Stimulated activated naive B cell treated with anti-CD40 and anti-IgM and Interleukin-4, amounts not matched to agents 10 μg/mL and 1 μg/mL and 100 μg/mL, for 72 hours (primary cell): ENCODE measurements at regions not wholly inside any gene's neighbourhood (a gene's known extent, or its start where the extent isn't known, plus 50 kb on each side); places are given as distances from the start of the nearest gene placed in this dataset.

Experiments used
- ATAC-seq, 2 donors: fragments of 150-1000 bp; cut with Tn5 transposase; replicated peaks; 2 replicates each; pipeline ENCODE4 v1.10.0; 2021; ENCODE audit warnings: moderate library complexity in 1 of 2
- DNase-seq: peaks from one replicate; pipeline ENCODE4 v3.0.0; 2021
- H3K27ac Mint-ChIP-seq: one replicate; pipeline ENCODE4 v1.8.0; 2022; ENCODE audit warnings: mild to moderate bottlenecking, mixed read lengths
- H3K27me3 Mint-ChIP-seq, 2 donors: one replicate each; pipeline ENCODE4 v1.8.0; 2022; ENCODE audit warnings: mixed read lengths in 2 of 2
- H3K36me3 Mint-ChIP-seq, 2 donors: one replicate each; pipeline ENCODE4 v1.8.0; 2022; ENCODE audit warnings: mixed read lengths in 2 of 2, mild to moderate bottlenecking in 1 of 2
- H3K4me1 Mint-ChIP-seq, 2 donors: one replicate each; pipeline ENCODE4 v1.8.0; 2022; ENCODE audit warnings: mixed read lengths in 2 of 2, mild to moderate bottlenecking in 1 of 2
- H3K4me3 Mint-ChIP-seq, 2 donors: one replicate each; pipeline ENCODE4 v1.8.0; 2022; ENCODE audit warnings: mild to moderate bottlenecking in 2 of 2, mixed read lengths in 2 of 2, moderate library complexity in 1 of 2
- H3K9me3 Mint-ChIP-seq, 2 donors: one replicate each; pipeline ENCODE4 v1.8.0; 2022; ENCODE audit warnings: mixed read lengths in 2 of 2, mild to moderate bottlenecking in 1 of 2

DNA sequence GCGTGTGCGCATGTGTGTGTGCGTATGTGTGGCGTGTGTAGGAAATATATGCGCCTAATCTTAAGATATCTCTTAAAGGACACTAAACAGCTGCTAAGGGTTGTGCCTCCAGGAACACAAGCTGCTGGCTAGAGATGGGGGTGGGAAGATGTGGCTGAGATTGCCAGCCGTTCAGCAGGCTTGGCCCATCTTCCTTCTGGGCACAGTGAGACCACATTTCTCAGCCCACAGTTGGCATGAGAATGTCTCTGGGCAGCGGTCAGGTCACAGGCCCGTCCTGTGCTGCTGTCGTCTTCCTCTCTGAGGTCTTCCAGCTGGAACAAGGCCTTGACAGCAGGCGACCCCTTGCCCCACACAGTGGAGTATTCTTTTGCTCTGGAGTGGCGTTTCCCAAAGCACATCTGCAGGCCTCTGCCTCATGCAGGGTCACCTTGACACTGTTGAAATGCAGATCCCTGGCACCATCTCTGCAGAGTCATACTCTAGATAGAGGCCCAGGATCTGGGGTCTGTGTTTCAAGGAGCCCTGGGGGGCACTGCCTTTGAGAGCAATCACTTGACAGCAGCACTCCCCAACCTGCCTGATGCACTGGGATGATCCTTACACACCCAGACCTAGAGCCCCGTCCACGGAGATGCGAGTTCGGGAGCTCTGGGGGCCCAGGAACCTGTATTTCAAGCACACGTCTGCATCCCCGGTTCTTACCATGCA is 335.5 kb upstream of the SFSWAP start:
- Mint-ChIP-seq H3K9me3 (no peaks in the 10 kb centered on the region), H3K4me1 (no peaks in the 10 kb centered on the region), H3K27ac (no peak overlapping the region), H3K27me3 (peaks cover 0 to under 1% of the 10 kb centered on the region in 2 donors), H3K4me3 (no peak overlapping the region), H3K36me3 (no peaks in the 10 kb centered on the region)
- DNase-seq (no peak), ATAC-seq (no peak)

DNA sequence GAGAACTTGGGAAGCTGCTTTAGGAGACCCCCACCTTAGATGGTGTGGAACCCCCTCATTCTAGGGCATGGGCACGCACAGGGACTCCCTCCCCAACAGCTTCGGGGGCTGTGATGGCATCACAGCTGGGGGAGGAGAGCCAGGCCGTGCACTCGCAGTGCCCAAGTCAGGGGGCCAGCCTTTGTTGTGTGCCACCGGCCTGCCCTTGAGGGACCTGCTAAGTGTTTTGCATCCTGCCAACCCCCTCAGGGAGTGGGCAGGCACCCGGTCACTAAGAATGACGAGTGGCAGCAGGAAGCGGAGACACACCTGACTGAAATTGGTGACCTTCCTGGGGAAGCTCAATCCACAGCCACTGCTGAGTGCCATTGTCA is 334.9 kb upstream of the SFSWAP start:
- no peak overlapping the region for H3K4me3 Mint-ChIP-seq
- no peak overlapping the region for H3K27ac Mint-ChIP-seq
- H3K27me3 Mint-ChIP-seq = peaks cover 0 to 6% of the 10 kb centered on the region in 2 donors
- no peaks in the 10 kb centered on the region for H3K4me1 Mint-ChIP-seq
- ATAC-seq = no peak
- H3K36me3 Mint-ChIP-seq = no peaks in the 10 kb centered on the region
- no peaks in the 10 kb centered on the region for H3K9me3 Mint-ChIP-seq
- DNase-seq = no peak

- no peaks in the 10 kb centered on the region for H3K9me3 Mint-ChIP-seq
- H3K27ac Mint-ChIP-seq = no peak overlapping the region
- no peak for ATAC-seq
- H3K4me3 Mint-ChIP-seq = no peak overlapping the region
- no peaks in the 10 kb centered on the region for H3K36me3 Mint-ChIP-seq
- peaks cover 3 to 16% of the 10 kb centered on the region in 2 donors for H3K27me3 Mint-ChIP-seq
- no peak for DNase-seq
- no peaks in the 10 kb centered on the region for H3K4me1 Mint-ChIP-seq
Measured at GRCh38 chr12:131378176-131378842, 332.6 kb upstream of the SFSWAP start.

DNA sequence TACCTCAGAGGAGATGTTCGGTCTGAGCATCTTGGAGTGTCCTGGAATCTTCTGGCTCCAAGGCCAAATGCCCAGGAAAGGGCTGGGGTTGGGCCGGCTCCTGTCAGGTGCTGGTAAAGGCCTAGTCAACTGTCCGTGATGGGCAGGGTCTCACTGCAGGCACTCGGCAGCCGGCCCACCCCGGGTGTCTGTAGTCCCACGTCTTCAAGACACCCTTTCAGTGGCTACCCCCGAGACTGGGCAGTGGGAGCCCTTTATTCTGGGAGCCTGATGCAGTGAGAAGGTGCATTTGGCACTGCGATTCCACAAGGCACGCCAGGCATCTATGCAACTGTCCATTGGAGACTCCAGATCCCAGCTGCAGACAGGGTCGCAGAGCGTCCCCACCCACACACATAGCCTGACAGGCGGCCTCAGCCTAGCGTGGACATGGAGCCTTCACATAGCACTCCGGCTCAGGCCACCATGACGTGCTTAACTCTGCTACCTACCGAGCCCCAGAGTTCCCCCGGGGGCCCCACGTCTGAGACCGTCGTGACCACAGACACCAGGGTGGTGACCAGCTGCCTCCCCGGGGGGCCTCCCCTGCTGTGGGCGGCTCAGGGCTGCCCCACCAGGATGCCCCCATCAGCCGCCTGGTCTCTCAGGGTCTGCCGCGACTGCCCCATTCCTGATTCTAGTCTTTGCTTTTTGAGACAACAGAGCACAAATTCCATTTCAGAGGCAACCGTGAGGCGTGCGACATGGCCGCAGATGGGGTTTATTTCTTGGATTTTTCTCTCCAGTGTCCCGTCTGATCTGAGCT is 331.8 kb upstream of the SFSWAP start:
- peaks cover 7 to 21% of the 10 kb centered on the region in 2 donors for H3K27me3 Mint-ChIP-seq
- ATAC-seq (no peak), DNase-seq (no peak)
- H3K9me3 Mint-ChIP-seq = no peaks in the 10 kb centered on the region
- H3K4me1 Mint-ChIP-seq = no peaks in the 10 kb centered on the region
- H3K36me3 Mint-ChIP-seq = no peaks in the 10 kb centered on the region
- H3K4me3 Mint-ChIP-seq = no peak overlapping the region
- no peak overlapping the region for H3K27ac Mint-ChIP-seq

DNA sequence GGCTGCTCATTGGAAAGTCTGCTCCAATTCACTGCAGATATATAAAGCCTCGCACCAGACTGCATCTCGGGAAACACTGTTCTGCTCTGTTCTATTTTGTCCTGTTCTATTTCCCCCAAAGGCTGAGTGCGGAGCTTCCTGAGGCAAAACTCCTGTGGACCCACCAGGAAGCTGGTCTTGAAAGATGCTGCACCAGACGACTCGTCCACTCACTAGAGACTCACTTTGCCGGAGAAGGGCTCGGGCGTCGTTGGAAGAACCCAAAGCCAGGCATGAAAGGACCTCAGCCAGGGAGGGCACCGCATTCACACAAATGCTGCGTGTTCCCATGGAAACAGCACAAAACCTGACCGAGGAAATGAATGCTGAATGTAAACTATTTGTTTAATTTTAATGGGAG is 331.2 kb upstream of the SFSWAP start:
- peaks cover 7 to 22% of the 10 kb centered on the region in 2 donors for H3K27me3 Mint-ChIP-seq
- H3K36me3 Mint-ChIP-seq = no peaks in the 10 kb centered on the region
- no peaks in the 10 kb centered on the region for H3K9me3 Mint-ChIP-seq
- DNase-seq = no peak
- H3K4me1 Mint-ChIP-seq = no peaks in the 10 kb centered on the region
- no peak for ATAC-seq
- H3K4me3 Mint-ChIP-seq = no peak overlapping the region
- no peak overlapping the region for H3K27ac Mint-ChIP-seq

- no peak for ATAC-seq
- Mint-ChIP-seq H3K27ac (no peak overlapping the region), H3K36me3 (no peaks in the 10 kb centered on the region), H3K4me3 (no peak overlapping the region), H3K9me3 (no peaks in the 10 kb centered on the region), H3K4me1 (no peaks in the 10 kb centered on the region), H3K27me3 (peaks cover 7 to 29% of the 10 kb centered on the region in 2 donors)
- DNase-seq = no peak
Measured at GRCh38 chr12:131380220-131380964, 330.5 kb upstream of the SFSWAP start.

- H3K27ac Mint-ChIP-seq = no peak overlapping the region
- no peak overlapping the region for H3K4me3 Mint-ChIP-seq
- H3K4me1 Mint-ChIP-seq = no peaks in the 10 kb centered on the region
- H3K27me3 Mint-ChIP-seq = peaks cover 7 to 36% of the 10 kb centered on the region in 2 donors
- ATAC-seq = no peak
- no peaks in the 10 kb centered on the region for H3K36me3 Mint-ChIP-seq
- DNase-seq = no peak
- no peaks in the 10 kb centered on the region for H3K9me3 Mint-ChIP-seq
Measured at GRCh38 chr12:131380965-131381705, 329.8 kb upstream of the SFSWAP start.

DNA sequence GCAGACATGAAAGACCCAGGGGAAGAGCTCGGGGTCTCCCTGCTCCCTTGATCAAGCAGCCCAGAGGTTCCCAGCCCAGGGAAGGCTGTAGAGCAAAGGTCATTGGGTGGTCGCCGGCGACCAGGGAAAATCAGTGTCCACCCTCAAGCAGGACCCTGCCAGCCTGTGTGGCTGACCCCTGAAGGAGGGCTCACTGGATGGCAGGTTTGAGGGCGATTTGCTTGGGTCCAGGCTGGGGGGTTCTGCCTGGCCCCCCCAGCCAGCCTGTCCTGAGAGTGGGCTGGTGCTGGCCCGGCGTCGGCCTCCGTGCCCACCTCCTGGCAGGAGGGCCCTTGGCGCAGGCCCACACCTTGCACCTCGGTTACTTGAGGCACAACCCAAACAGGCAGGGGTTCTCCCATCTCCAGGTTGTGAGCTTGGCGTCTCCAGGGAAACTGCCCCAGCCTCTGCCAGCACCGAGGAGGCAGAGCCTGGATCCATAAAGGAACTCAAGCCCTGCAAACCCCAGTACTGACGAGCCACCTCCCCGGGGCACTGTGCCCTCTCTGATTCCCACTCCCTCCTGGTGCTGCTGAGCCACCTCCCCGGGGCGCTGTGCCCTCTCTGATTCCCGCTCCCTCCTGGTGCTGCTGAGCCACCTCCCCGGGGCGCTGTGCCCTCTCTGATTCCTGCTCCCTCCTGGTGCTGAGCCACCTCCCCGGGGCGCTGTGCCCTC is 329.0 kb upstream of the SFSWAP start:
- Mint-ChIP-seq H3K4me3 (no peak overlapping the region), H3K4me1 (no peaks in the 10 kb centered on the region), H3K27me3 (peaks cover 7 to 37% of the 10 kb centered on the region in 2 donors), H3K27ac (no peak overlapping the region), H3K36me3 (no peaks in the 10 kb centered on the region), H3K9me3 (no peaks in the 10 kb centered on the region)
- ATAC-seq = no peak
- DNase-seq = no peak

DNA sequence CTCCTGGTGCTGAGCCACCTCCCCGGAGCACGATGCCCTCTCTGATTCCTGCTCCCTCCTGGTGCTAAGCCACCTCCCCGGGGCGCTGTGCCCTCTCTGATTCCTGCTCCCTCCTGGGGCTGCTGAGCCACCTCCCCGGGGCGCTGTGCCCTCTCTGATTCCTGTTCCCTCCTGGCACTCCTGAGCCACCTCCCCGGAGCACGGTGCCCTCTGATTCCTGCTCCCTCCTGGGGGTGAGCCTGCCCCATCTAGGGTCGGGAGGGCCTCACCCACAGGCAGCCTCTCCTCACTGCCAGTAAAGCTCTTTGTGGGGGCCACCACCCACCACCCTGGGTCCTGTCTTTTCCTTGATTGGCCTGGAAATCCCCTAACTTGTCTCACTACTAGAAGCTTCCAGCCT is 327.6 kb upstream of the SFSWAP start:
- Mint-ChIP-seq H3K9me3 (no peaks in the 10 kb centered on the region), H3K36me3 (no peaks in the 10 kb centered on the region), H3K4me3 (no peak overlapping the region), H3K4me1 (no peaks in the 10 kb centered on the region), H3K27me3 (peaks cover 7 to 37% of the 10 kb centered on the region in 2 donors), H3K27ac (no peak overlapping the region)
- ATAC-seq (no peak), DNase-seq (no peak)

DNA sequence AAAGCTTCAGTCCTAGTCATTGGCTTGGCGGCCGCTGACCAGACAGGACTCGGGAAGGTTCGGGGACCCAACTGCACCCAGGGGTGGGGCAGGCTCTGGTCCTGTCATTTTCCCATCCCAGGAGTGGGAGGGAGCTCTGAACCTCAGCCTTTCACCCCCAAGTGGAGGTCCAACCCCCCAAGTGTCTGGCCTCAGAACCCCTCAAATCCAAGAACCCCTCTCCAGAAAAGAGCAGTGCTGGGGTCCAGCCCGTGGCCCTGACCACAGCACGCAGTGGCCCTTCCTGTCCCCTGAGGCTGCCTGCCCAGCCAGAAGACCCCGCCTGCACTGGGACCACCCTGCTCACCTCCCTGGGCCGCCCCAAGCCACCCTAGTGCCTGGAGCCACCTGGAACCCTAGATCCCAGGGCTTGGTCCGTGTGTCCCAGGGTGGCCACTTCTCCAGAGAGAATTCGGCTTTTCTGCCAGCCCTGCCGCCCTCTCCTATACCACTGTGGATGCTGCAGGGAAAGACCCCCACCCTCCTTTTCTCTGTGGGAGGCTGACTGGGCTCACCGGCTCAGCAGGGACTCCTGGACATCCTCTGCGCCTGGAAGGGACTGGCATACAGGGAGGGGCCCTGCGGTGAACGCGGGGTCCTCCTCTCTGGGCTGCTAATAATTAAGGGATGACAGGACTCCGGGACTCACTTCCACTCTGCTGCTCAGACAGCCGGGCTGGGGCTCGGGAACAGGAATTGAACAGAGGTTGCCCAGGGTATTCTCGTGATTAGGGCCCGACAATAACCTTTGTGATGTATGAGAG is 326.9 kb upstream of the SFSWAP start:
- no peak for DNase-seq
- H3K4me3 Mint-ChIP-seq = no peak overlapping the region
- H3K27ac Mint-ChIP-seq = no peak overlapping the region
- H3K27me3 Mint-ChIP-seq = peaks cover 8 to 38% of the 10 kb centered on the region in 2 donors
- H3K4me1 Mint-ChIP-seq = no peaks in the 10 kb centered on the region
- H3K36me3 Mint-ChIP-seq = no peaks in the 10 kb centered on the region
- H3K9me3 Mint-ChIP-seq = no peaks in the 10 kb centered on the region
- ATAC-seq = no peak

DNA sequence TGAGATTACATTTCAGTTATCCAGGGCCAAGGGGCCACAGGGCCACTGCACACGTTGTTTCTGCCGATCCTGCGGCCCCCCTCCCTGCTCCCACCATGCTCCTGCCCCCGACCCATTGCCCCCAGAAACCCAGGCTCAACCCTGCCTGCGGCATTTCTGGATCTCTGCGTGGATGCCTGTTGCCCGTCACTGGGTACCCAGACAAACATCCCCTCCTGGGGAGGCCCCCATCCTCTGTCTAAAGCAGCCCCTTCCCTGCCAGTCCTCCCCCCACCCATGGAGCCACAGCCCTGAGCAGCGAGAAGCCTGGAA is 326.4 kb upstream of the SFSWAP start:
- no peak overlapping the region for H3K4me3 Mint-ChIP-seq
- ATAC-seq (no peak), DNase-seq (no peak)
- H3K9me3 Mint-ChIP-seq = no peaks in the 10 kb centered on the region
- peaks cover 13 to 43% of the 10 kb centered on the region in 2 donors for H3K27me3 Mint-ChIP-seq
- H3K36me3 Mint-ChIP-seq = no peaks in the 10 kb centered on the region
- H3K4me1 Mint-ChIP-seq = no peaks in the 10 kb centered on the region
- H3K27ac Mint-ChIP-seq = no peak overlapping the region

- Mint-ChIP-seq H3K27ac (no peak overlapping the region), H3K4me3 (no peak overlapping the region), H3K27me3 (peaks cover 19 to 50% of the 10 kb centered on the region in 2 donors), H3K36me3 (no peaks in the 10 kb centered on the region), H3K4me1 (no peaks in the 10 kb centered on the region), H3K9me3 (no peaks in the 10 kb centered on the region)
- no peak for DNase-seq
- no peak for ATAC-seq
Measured at GRCh38 chr12:131385313-131386166, 325.4 kb upstream of the SFSWAP start.
